GM18517 (cell line): ENCODE measurements at regions not wholly inside any gene's neighbourhood (a gene's known extent, or its start where the extent isn't known, plus 50 kb on each side); places are given as distances from the start of the nearest gene placed in this dataset.

Source experiments
- ATAC-seq: cut with Tn5 transposase; IDR thresholded peaks from one replicate; pipeline ENCODE4 v1.9.1; 2021; ENCODE audit warnings: mild to moderate bottlenecking, moderate library complexity; ENCODE audit not compliant: unreplicated experiment

- no peak for ATAC-seq
Observed at GRCh38 chr17:73803964-73804435, 159.8 kb upstream of the SDK2 start.

- ATAC-seq: no peak
Observed at GRCh38 chr17:73806768-73807167, 162.5 kb upstream of the SDK2 start.

- no peak for ATAC-seq
Observed at GRCh38 chr17:73813201-73813600, 169.0 kb upstream of the SDK2 start.

GRCh38 chr17:73814075-73814474 is 169.8 kb upstream of the SDK2 start:
- ATAC-seq: no peak

- ATAC-seq: no peak
Observed at GRCh38 chr17:73815474-73815873, 171.2 kb upstream of the SDK2 start.

- no peak for ATAC-seq
Observed at GRCh38 chr17:73819440-73820395, 175.5 kb upstream of the SDK2 start.

- ATAC-seq: no peak
Observed at GRCh38 chr17:73820686-73821448, 176.6 kb upstream of the SDK2 start.

- ATAC-seq: no peak
Observed at GRCh38 chr17:73821665-73822064, 177.4 kb upstream of the SDK2 start.

GRCh38 chr17:73822371-73822770 is 178.1 kb upstream of the SDK2 start:
- no peak for ATAC-seq

- no peak for ATAC-seq
Observed at GRCh38 chr17:73823684-73824083, 179.4 kb upstream of the SDK2 start.

GRCh38 chr17:73824321-73824720 is 180.1 kb upstream of the SDK2 start:
- ATAC-seq: no peak

- ATAC-seq: no peak
Observed at GRCh38 chr17:73826181-73826871, 182.1 kb upstream of the SDK2 start.

- ATAC-seq: no peak
Observed at GRCh38 chr17:73826872-73827228, 182.6 kb upstream of the SDK2 start.

GRCh38 chr17:73827627-73828291 is 183.5 kb upstream of the SDK2 start:
- no peak for ATAC-seq

GRCh38 chr17:73829676-73830280 is 185.5 kb upstream of the SDK2 start:
- no peak for ATAC-seq

- no peak for ATAC-seq
Observed at GRCh38 chr17:73831699-73832098, 187.5 kb upstream of the SDK2 start.

GRCh38 chr17:73833775-73834488 is 189.7 kb upstream of the SDK2 start:
- ATAC-seq: no peak

- ATAC-seq: no peak
Observed at GRCh38 chr17:73834684-73835343, 190.6 kb upstream of the SDK2 start.

- ATAC-seq: no peak
Observed at GRCh38 chr17:73835605-73836004, 191.4 kb upstream of the SDK2 start.
